GM21529 (cell line): ENCODE measurements at regions not wholly inside any gene's neighbourhood (a gene's known extent, or its start where the extent isn't known, plus 50 kb on each side); places are given as distances from the start of the nearest gene placed in this dataset.
"Not testable (repeated sequence)": the region's sequence is repeated elsewhere in the genome, so short reads cannot be mapped to it uniquely, and the experiment has no call there.

Source experiments
- ATAC-seq: cut with Tn5 transposase; IDR thresholded peaks from one replicate; pipeline ENCODE4 v1.9.1; 2021; ENCODE audit not compliant: unreplicated experiment

GRCh38 chr1:10867138-10867721, 70.8 kb upstream of the CASZ1 start:
- ATAC-seq: no peak

GRCh38 chr1:10867914-10868598, 71.6 kb upstream of the CASZ1 start:
- no peak for ATAC-seq

GRCh38 chr1:10868599-10868965, 72.1 kb upstream of the CASZ1 start:
- ATAC-seq: no peak

GRCh38 chr1:10869933-10870332, 73.5 kb upstream of the CASZ1 start:
- no peak for ATAC-seq

- ATAC-seq: no peak
Observed at GRCh38 chr1:10870493-10871096, 74.1 kb upstream of the CASZ1 start.

GRCh38 chr1:10873189-10873588, 76.7 kb upstream of the CASZ1 start:
- ATAC-seq: no peak

- no peak for ATAC-seq
Observed at GRCh38 chr1:10874351-10874750, 77.9 kb upstream of the CASZ1 start.

- no peak for ATAC-seq
Observed at GRCh38 chr1:10877894-10878293, 81.4 kb upstream of the CASZ1 start.

- ATAC-seq: no peak
Observed at GRCh38 chr1:10878469-10878868, 82.0 kb upstream of the CASZ1 start.

- no peak for ATAC-seq
Observed at GRCh38 chr1:10880063-10880462, 83.6 kb upstream of the CASZ1 start.

GRCh38 chr1:10881046-10881445, 84.6 kb upstream of the CASZ1 start:
- ATAC-seq: no peak

GRCh38 chr1:10882069-10882468, 85.6 kb upstream of the CASZ1 start:
- ATAC-seq: no peak

GRCh38 chr1:10887032-10887431, 90.6 kb upstream of the CASZ1 start:
- not testable (repeated sequence) for ATAC-seq

- no peak for ATAC-seq
Observed at GRCh38 chr1:10888291-10888690, 91.8 kb upstream of the CASZ1 start.

GRCh38 chr1:10888791-10889649, 92.6 kb upstream of the CASZ1 start:
- ATAC-seq: no peak

GRCh38 chr1:10889650-10890353, 93.4 kb upstream of the CASZ1 start:
- no peak for ATAC-seq

- no peak for ATAC-seq
Observed at GRCh38 chr1:10890491-10891071, 94.1 kb upstream of the CASZ1 start.

- no peak for ATAC-seq
Observed at GRCh38 chr1:10891091-10891490, 94.6 kb upstream of the CASZ1 start.

- ATAC-seq: no peak
Observed at GRCh38 chr1:10892138-10893065, 96.0 kb upstream of the CASZ1 start.

- no peak for ATAC-seq
Observed at GRCh38 chr1:10895621-10896020, 99.2 kb upstream of the CASZ1 start.
